Parathyroid adenoma (tissue), 2 donors: ENCODE measurements at regions not wholly inside any gene's neighbourhood (a gene's known extent, or its start where the extent isn't known, plus 50 kb on each side); places are given as distances from the start of the nearest gene placed in this dataset.

ENCODE experiments used
- H2AFZ ChIP-seq: fragments of 300-600 bp; sonication (generic); one replicate; pipeline ENCODE4 v1.7.0; 2017; ENCODE audit warnings: antibody characterized with exemption, mild to moderate bottlenecking
- H3K27ac ChIP-seq: fragments of 300-600 bp; sonication (generic); one replicate; pipeline ENCODE4 v1.7.0; 2017
- H3K27me3 ChIP-seq: fragments of 300-600 bp; sonication (generic); one replicate; pipeline ENCODE4 v1.7.0; 2017; ENCODE audit warnings: low read length; ENCODE audit not compliant: control insufficient read depth, insufficient read depth
- H3K36me3 ChIP-seq: fragments of 300-600 bp; sonication (generic); one replicate; pipeline ENCODE4 v1.7.0; 2017; ENCODE audit warnings: low read length; ENCODE audit not compliant: control insufficient read depth, insufficient read depth
- H3K4me1 ChIP-seq: fragments of 300-600 bp; sonication (generic); one replicate; pipeline ENCODE4 v1.7.0; 2017; ENCODE audit warnings: control low read depth
- H3K4me2 ChIP-seq: fragments of 300-600 bp; sonication (generic); one replicate; pipeline ENCODE4 v1.7.0; 2017; ENCODE audit warnings: low read length
- H3K4me3 ChIP-seq: fragments of 300-600 bp; sonication (generic); one replicate; pipeline ENCODE4 v1.7.0; 2017; ENCODE audit warnings: low read depth, low read length
- H3K79me2 ChIP-seq: fragments of 300-600 bp; sonication (generic); one replicate; pipeline ENCODE4 v1.7.0; 2017; ENCODE audit warnings: control low read depth
- H3K9ac ChIP-seq: fragments of 300-600 bp; sonication (generic); one replicate; pipeline ENCODE4 v1.7.0; 2017; ENCODE audit warnings: mild to moderate bottlenecking
- H3K9me3 ChIP-seq: fragments of 300-600 bp; sonication (generic); one replicate; pipeline ENCODE4 v1.7.0; 2017; ENCODE audit warnings: low read length; ENCODE audit not compliant: control insufficient read depth
- CTCF ChIP-seq: fragments of 300-600 bp; sonication (generic); IDR thresholded peaks from one replicate; pipeline ENCODE4 v1.7.0; 2017; ENCODE audit warnings: antibody characterized with exemption, mild to moderate bottlenecking
- donor health status: primary hyperparathyroidism.

GRCh38 chr6:169026175-169026574 lies 227.5 kb downstream of the THBS2 start:
- Histone ChIP-seq H3K4me1 (no peaks in the 10 kb centered on the region), H3K79me2 (no peaks in the 10 kb centered on the region), H3K9me3 (no peaks in the 10 kb centered on the region), H2AFZ (no peak overlapping the region), H3K9ac (no peak overlapping the region), H3K27ac (no peak overlapping the region), H3K27me3 (no peaks in the 10 kb centered on the region), H3K4me2 (no peak overlapping the region), H3K4me3 (no peak overlapping the region), H3K36me3 (no peaks in the 10 kb centered on the region)
- TF ChIP-seq CTCF, result no peak

GRCh38 chr6:169024047-169024660 lies 229.5 kb downstream of the THBS2 start:
- Histone ChIP-seq H2AFZ (no peak overlapping the region), H3K4me3 (no peak overlapping the region), H3K27me3 (no peaks in the 10 kb centered on the region), H3K27ac (no peak overlapping the region), H3K36me3 (no peaks in the 10 kb centered on the region), H3K9ac (no peak overlapping the region), H3K4me1 (no peaks in the 10 kb centered on the region), H3K79me2 (no peaks in the 10 kb centered on the region), H3K9me3 (no peaks in the 10 kb centered on the region), H3K4me2 (no peak overlapping the region)
- TF ChIP-seq CTCF, result no peak

GRCh38 chr6:169023161-169023874 lies 230.3 kb downstream of the THBS2 start:
- Histone ChIP-seq H3K4me1 (no peaks in the 10 kb centered on the region), H3K4me2 (no peak overlapping the region), H3K4me3 (no peak overlapping the region), H3K27me3 (no peaks in the 10 kb centered on the region), H3K36me3 (no peaks in the 10 kb centered on the region), H3K9ac (no peak overlapping the region), H3K79me2 (no peaks in the 10 kb centered on the region), H3K27ac (no peak overlapping the region), H3K9me3 (no peaks in the 10 kb centered on the region), H2AFZ (no peak overlapping the region)
- TF ChIP-seq CTCF, result no peak

GRCh38 chr6:169022079-169022478 lies 231.6 kb downstream of the THBS2 start:
- H3K27me3 ChIP-seq, result no peaks in the 10 kb centered on the region
- no peak for TF ChIP-seq CTCF
- H3K27ac ChIP-seq, result no peak overlapping the region
- H3K79me2 ChIP-seq, result no peaks in the 10 kb centered on the region
- H2AFZ ChIP-seq, result no peak overlapping the region
- H3K9me3 ChIP-seq, result no peaks in the 10 kb centered on the region
- H3K36me3 ChIP-seq, result no peaks in the 10 kb centered on the region
- H3K4me2 ChIP-seq, result no peak overlapping the region
- H3K4me1 ChIP-seq, result no peaks in the 10 kb centered on the region
- H3K9ac ChIP-seq, result no peak overlapping the region
- H3K4me3 ChIP-seq, result no peak overlapping the region

GRCh38 chr6:169020821-169021220 lies 232.8 kb downstream of the THBS2 start:
- H2AFZ ChIP-seq, result no peak overlapping the region
- no peak for TF ChIP-seq CTCF
- no peaks in the 10 kb centered on the region for H3K9me3 ChIP-seq
- H3K27me3 ChIP-seq, result no peaks in the 10 kb centered on the region
- no peaks in the 10 kb centered on the region for H3K4me1 ChIP-seq
- no peak overlapping the region for H3K9ac ChIP-seq
- H3K4me2 ChIP-seq, result no peak overlapping the region
- no peaks in the 10 kb centered on the region for H3K79me2 ChIP-seq
- no peak overlapping the region for H3K4me3 ChIP-seq
- H3K27ac ChIP-seq, result no peak overlapping the region
- no peaks in the 10 kb centered on the region for H3K36me3 ChIP-seq
